Ishikawa (cell line): ENCODE measurements at regions not wholly inside any gene's neighbourhood (a gene's known extent, or its start where the extent isn't known, plus 50 kb on each side); places are given as distances from the start of the nearest gene placed in this dataset.

Source experiments
- CEBPB ChIP-seq: IDR thresholded peaks from 2 replicates; pipeline ENCODE4 v1.6.1; 2012
- RAD21 ChIP-seq: IDR thresholded peaks from 2 replicates; pipeline ENCODE4 v1.6.1; 2012; ENCODE audit warnings: low read depth
- REST ChIP-seq: IDR thresholded peaks from 2 replicates; pipeline ENCODE4 v1.6.1; 2012; ENCODE audit warnings: low read depth, mild to moderate bottlenecking
- YY1 ChIP-seq: IDR thresholded peaks from 2 replicates; pipeline ENCODE4 v1.6.1; 2012; ENCODE audit warnings: low read depth
- ZBTB7A ChIP-seq: IDR thresholded peaks from 2 replicates; pipeline ENCODE4 v1.6.1; 2012; ENCODE audit warnings: low read depth
- TF ChIP-seq, protein P1 (sequence below): IDR thresholded peaks from 2 replicates; pipeline ENCODE4 v1.6.1; 2012

DNA sequence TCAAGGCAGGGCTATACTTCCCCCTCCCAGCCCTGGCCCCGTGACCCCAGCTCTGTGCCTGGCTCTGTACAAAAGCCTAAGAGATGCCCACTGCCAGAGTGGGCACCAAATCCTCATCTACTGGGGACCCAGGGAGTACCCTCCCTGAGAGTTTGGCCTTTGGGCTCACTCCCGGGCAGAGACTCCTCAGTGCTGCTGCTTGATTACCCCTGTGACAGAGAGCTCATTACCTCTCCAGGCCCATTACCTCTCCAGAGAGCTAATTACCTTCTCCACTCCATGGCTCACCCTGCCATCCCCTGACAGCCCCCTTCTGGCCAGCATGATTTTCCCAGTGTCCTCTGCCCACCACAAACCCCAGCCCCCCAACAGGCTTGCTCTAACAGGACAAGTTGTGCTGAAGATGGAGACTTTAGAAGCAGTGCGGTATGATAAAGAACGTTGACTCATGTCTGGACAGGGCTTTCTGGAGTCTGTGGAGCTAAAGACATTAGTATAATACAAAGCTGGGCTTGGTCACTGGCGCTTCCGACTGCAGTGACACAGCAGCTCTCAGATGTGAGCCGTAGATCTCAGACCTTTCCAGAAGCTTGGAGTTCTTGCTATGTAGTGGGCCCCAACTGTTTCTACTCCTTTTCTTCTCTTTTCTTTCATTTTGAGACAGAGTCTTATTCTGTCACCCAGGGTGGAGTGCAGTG, 111.3 kb upstream of the KCTD7 start:
- no peak for TF ChIP-seq ZBTB7A
- TF ChIP-seq RAD21: no peak
- no peak for TF ChIP-seq YY1
- no peak for TF ChIP-seq CEBPB
- no peak for TF ChIP-seq REST
- TF ChIP-seq, protein P1, sequence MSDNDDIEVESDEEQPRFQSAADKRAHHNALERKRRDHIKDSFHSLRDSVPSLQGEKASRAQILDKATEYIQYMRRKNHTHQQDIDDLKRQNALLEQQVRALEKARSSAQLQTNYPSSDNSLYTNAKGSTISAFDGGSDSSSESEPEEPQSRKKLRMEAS: no peak
